ENCODE measurements at regions not wholly inside any gene's neighbourhood (a gene's known extent, or its start where the extent isn't known, plus 50 kb on each side); places are given as distances from the start of the nearest gene placed in this dataset.
"Not testable (repeated sequence)": the region's sequence is repeated elsewhere in the genome, so short reads cannot be mapped to it uniquely, and the experiment has no call there.

DNA sequence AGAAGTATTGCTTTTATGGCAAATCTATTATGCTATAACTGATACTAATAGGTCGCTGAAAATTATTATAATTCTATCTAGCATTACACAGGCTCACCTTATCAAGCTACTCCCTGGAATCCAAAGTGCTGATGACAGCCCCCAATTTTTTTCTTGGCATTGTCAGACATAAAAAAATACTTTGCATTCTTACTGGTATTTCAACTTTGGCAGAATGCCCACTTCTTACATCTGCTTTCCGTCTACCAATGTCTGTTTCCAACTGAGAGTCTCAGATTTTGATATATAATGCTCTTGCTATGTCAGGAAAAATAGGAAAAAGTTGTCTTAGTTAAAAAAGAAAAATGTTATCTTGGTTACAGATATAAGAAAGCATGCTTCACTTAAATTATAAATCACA is 615.4 kb downstream of the C12orf50 start:
- DNase-seq (ENCODE audit: low read depth) = no peak

DNA sequence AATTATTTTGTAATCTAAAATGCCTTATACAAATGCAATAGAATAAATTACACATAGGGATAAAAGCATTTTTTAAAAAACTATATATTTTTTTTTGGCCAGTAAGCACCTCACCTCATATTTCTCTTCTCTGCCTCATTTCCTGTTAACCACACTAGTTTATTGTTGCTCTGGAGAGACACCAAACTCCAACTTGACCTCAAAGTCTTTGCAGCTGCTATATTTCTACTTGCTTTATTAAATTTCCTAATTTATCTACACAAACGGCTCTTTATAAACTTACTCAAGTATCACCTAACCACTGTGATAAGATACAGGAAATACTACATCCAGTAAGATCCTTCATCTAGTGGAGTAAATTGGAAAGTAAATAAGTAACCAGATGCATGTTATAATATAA is 622.3 kb downstream of the C12orf50 start:
- DNase-seq (ENCODE audit: low read depth) = no peak

DNA sequence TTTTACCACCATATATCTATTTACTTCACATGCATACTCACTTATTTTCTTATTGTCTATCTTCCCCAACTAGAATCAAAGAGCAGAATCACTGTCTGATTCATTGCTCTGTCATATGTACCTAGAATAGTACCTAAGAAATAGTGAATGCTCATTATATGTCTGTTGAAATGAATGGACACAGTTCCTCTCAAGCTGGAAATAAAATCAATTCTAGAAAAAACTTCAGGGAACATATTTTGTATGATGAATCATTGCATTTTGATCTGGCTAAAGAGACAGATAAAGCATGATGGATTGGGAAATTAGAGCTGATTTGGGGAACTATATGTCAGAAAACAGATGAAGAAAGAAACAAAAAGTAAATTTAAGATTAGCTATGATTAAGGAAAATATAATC is 623.3 kb downstream of the C12orf50 start:
- DNase-seq (ENCODE audit: low read depth) = no peak

DNA sequence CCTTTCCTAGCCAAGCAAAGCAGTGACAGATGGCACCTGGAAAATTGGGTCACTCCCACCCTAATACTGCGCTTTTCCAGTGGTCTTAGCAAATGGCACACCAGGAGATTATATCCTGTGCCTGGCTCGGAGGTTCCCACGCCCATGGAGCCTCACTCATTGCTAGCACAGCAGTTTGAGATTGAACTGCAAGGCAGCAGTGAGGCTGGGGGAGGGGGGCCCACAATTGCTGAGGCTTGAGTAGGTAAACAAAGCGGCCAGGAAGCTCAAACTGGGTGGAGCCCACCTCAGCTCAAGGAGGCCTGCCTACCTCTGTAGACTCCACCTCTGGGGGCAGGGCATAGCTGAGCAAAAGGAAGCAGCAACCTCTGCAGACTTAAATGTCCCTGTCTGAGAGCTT is 635.0 kb downstream of the C12orf50 start:
- DNase-seq (ENCODE audit: low read depth) = not testable (repeated sequence)

DNA sequence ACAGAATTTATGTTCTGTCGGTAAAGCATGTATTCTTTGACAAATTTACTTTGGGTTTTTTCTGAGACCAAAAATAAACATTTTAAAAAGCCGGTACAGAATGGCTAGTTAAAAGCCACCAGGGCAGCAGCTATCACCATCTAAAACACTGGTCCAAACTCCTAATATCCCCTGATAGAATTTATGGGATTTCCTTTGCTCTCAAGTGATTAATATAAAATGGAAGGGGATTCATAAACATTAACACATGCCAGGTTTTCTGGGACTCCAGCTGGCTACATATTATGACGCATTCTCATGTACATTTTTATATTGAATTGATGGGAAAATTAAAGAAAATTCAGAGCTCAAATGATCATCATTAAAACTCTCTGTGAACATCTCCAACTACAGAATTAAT is 640.8 kb downstream of the C12orf50 start:
- DNase-seq (ENCODE audit: low read depth) = no peak

DNA sequence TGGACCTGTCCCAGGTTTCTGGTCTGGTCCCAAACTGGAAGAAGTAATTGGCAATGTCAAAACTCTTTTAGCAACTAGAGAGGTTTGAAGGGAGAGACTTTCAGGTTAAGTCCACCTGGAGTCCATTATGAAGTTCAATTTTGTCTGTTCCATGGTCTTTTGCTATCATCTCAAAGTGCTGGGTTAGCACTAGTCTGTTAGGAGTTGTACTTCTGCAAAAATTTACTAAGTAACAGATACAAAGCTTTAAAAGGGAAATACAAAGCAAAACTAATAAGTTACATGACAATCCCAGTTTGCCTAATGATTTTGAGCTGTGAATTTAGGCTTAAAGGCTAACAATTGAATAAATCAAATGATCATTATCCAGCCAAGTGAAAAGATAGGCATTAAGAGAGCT is 643.9 kb downstream of the C12orf50 start:
- no peak for DNase-seq (ENCODE audit: low read depth)

DNA sequence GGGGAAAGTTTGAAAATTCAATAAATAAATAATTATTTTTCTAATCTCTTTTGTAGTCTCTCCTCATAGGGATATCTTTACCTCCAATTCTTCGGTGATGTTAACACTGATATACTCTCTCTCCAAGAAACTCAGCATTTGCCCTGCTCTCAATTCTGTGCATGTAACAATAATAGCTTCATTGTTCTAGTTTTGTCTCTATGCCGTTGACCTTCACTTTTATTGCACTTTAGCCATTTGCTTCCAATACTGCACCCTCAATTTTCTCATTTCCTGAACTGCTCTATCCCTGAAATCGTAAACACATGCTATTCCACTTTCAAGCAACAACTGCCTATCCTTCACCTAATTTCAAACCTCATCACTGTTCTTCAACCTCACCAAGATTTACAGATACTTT is 645.0 kb downstream of the C12orf50 start:
- DNase-seq (ENCODE audit: low read depth) = no peak

DNA sequence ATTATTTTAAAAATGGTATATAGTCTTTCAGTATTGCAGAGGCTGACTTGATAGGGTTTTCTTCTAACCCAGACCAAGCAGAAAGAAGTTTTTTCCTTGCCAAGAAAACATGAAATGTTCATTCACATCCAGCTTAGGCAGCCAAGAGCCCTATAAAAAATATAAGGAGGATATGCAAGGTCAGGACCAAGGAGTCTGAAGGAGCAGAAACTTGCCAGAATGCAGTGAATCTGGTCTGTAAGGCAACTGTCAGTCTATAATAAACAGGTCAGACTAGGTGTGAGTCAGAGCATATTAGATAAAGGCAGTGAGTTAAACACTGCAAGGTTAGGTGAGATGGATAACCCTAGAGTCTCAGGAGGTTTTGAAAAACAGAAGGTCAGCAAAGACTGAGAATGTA is 645.5 kb downstream of the C12orf50 start:
- DNase-seq (ENCODE audit: low read depth) = no peak

DNA sequence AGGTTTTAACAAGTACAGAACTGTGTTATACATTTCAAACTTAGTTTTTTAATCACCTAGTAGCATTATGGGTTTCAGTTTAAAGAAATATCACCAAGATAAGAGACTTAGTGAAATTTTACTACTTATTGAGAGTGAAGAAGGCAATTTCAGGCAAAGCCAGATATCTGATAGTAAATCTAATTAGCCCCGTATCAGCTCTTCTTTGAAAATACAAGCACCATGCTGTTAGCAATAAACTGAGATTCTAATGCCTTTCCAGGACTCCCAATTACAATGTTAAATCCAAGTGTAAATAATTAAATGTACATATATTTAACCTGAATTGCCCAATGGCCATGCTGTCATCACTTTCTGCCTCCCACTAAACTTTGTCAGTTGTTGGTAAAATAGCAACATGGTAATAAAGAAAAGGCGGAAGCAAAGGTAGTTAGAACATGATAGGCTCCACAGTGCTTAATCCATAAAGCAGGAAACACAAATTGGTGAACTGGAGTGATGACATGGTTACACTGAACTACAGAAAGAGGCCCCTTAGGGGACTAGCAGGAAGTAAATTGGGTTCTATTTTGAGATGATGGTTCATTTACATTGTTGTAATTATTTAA is 646.1 kb downstream of the C12orf50 start:
- DNase-seq (ENCODE audit: low read depth) = no peak

DNA sequence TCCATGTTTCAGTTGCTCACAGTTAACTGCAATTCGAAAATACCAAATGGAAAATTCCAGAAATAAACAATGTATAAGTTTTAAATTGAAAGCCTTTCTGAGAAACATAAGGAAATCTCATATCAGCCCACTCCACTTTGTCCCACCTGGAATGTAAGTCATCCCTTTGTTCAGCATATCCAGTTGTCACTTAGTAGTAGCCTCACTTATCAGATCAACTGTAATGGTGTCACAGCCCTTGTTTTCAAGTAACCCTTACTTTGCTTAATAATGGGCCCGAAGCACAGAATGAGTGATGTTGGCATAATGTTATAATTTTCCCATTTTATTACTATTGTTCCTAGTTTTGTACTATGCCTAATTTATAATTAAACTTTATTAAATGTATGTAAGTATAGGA is 646.8 kb downstream of the C12orf50 start:
- no peak for DNase-seq (ENCODE audit: low read depth)

DNA sequence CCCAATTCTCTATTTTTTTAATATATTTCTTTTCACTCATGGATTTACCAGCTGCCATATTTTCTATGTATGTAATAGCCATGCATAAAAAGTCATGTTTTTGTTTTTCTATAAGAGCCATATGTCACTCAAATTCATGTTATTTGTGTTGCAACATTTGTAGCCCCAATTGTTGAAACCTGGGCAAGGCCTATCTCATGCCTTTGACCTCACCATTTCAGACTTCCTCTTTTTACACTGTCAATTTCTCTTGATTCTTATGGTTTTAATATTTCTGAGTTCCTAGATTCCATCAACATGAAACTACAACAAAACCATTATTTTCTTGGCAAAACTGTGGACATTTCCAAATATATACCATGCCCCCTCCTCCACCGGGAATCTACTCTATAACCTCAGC is 647.5 kb downstream of the C12orf50 start:
- no peak for DNase-seq (ENCODE audit: low read depth)

DNA sequence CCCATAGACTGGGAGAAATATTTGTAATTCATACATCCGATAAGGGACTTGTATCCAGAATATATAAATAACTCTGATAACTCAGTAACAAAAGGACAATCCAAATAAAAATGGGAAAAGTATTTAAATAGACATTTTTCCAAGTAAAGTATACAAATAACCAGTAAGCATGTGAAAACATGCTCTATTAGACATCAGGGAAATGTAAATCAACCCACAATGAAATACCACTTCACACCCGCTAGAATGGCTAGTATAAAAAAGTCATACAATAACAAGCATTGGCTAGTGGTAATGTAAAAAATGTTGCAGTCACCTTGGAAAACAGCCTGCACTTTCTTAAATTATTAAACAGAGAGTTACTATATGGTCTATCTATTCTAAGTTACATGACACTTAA is 650.7 kb downstream of the C12orf50 start:
- no peak for DNase-seq (ENCODE audit: low read depth)

DNA sequence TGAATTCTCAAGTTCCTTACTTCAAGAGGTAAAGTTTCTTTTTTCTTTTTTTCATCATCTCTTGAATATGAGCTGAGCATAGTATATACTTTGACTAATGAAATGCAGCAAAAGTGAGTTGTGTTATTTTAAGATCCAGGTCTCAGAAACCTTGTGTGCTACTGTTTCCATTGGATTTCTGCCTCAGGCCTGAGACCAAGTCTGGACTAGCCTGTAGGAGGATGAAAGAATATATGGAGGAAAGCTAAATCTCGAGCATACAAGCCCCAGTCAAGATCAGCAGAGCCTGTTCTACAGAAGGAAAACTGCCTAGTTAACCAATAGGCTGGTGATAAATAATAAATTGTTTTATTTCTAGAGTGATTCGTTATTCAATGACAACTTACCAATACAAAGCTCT is 652.5 kb downstream of the C12orf50 start:
- no peak for DNase-seq (ENCODE audit: low read depth)

DNA sequence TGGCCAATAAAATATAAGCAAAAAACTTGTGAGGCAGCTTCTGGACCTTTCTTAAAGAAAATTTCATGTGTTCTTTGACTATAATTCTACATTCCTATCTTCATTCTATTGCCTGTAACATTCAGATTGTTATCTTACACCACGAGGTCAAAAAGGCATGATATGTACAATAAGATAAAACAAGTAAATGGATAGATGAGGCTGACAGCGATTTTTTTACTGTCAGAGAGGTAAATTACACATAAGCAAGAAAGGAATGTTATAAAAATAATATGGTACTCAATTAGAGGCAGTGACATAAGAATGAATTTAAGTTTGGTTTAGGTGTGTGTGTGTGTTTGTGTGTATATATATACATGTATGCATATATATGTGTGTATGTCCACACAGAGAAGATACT is 660.0 kb downstream of the C12orf50 start:
- no peak for DNase-seq (ENCODE audit: low read depth)

DNA sequence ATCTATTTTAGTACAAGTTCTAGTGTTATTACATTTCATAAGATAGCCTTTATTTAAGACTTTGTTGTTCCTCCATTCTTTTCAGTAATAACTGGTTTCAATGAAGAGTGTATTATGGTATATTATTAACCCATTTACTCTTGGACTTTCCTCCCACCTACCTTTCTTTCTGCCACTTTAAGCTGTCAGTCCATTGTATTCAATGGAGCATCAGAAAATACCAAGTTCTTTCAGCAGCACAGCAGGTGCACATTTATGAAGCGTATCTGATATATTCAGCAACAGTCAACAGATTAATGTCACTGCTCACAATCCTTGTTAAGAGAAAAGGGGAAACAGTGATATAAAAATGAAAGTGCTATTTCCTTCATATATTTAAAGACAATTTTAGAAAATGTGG is 660.9 kb downstream of the C12orf50 start:
- DNase-seq (ENCODE audit: low read depth) = no peak

DNA sequence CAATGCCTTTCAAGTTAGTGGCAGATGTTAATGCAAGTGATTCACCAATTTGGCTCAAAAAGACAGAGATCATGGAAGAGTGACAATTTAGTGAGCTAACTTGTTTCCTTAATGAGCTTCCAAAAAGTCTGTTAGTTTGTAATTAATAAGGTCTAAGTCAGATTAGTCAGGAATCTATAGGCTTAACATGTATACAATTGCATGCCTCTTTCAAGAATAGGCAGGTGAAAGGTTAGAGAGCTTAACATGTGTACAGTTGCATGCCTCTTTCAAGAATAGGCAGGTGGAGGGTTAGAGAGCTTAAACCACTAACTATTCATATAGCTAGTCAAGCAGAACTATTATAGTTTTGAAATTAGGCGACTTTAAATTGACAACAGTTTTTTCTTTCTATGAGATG is 663.8 kb downstream of the C12orf50 start:
- no peak for DNase-seq (ENCODE audit: low read depth)

DNA sequence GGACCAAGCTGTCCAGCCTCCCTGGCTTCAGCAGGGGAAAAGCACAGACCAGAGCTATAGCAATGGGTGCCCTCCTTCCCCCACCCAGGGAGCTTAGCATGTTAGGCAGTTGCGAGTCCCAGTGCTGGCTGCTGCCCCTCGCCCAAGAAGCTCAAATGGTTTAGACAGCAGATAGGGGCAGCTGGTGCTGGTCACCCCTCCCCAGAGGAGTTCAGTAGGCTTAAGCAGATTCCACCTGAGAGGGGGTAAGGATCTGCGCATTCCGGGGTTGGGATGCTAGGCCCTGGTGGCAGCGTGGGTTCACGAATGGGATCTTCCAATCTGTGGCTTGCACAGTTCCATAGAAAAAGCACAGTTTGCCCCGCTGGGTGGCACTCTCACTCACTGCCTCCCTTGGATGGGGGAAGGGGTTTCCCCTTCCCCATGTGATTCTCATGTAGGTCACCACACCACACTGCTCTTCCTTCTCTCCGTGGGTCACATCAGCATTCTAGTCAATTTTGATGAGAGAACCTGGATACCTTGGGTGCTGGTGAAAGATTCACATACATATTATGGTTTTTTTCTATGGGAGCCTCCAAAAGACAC is 665.6 kb downstream of the C12orf50 start:
- no peak for DNase-seq (ENCODE audit: low read depth)

DNA sequence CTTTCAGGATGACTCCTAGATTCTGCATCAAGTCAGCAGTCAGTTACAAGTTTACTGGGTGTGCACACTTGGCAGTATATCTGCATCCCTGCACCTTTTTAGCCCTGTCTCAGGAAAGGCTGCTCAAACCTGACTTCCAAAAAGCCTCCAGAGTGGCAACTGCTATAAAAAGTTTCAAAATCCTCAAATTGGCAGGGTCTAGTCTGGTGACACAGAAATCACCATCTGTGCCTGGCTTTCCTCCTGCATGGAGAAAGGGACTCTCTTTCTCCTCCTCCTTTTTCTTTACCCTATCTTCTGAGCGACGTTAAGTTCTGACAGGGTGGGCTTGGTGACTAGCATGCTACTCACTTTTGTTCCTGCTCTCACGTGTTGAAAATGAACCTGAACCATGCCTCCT is 679.5 kb downstream of the C12orf50 start:
- no peak for DNase-seq (ENCODE audit: low read depth)

DNA sequence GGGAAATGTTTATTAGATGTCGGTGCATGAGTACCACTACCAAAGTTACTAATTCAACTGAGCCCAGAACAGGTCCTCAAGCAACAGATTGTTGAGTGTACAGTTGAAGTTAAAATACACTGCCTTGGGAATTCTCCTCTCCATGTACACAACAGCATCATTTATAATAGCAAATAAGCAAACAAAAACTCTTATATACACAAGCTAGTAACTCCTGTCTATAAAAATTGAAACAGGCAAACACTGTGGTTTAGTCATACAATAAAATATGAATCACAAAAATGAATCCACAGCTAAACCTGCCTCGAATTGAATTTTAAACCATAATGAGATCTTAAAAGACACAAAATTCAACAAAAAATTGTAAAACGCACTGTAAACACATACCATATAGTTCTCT is 681.1 kb downstream of the C12orf50 start:
- no peak for DNase-seq (ENCODE audit: low read depth)

DNA sequence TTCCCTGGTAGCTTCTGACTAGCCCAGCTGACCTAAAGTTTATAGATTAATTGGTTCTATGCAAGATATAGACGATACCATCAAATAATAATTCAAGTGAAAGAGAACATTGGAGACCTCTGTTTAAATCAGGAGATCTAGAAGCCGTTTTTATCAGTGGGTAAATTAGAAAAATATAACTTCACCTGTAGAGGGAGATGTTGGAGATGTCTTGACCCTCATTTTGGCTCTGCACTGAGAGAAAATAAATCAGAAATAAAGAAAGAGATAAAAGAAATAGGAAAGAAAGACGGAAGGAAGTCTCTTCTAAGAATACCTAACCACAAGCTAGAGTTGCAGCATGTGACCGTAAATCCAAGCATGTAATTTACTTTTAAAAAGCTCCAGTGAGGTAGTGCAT is 684.5 kb downstream of the C12orf50 start:
- DNase-seq (ENCODE audit: low read depth) = no peak

DNA sequence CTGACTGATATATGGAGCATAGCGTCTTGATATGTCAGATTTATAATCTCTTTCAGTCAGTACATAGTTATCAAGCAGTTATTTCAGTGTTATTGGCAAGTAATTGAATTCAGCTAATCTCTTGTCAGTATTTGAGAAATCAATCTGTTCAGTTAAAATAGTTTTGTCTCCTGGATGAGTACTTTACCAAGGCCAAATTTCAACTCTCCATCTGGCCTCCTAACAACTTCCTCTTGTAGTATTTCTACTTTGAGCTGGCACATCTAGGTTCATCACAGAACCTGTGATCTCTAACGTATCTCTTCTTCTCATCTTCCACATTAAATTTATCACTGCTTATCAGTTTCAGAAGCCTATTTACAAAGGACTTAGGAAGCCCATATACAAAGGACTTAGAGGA is 690.5 kb downstream of the C12orf50 start:
- DNase-seq (ENCODE audit: low read depth) = no peak

DNA sequence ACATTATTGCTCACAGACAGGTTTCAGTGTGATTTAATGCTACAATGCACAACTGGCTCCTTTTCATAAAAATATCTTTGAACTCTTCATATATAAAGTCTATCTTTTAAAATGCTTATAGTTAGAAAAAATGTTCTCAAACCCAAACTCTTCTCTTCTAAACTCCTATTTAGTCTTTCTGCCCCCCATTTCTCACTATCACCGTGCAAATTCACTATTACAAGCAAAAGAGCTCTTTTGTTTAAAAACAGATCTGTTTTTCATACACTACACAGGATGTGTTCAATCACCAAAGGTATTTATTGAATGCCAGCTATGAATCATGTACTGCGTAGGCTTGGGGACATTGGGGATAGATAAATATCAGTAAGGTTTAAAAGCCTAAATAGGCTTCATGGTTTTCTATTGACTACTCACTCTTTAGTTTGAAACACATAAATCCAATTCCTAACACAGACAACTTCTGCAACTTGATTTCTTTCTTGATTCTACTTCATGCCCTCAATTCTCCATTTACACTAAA is 692.3 kb downstream of the C12orf50 start:
- DNase-seq (ENCODE audit: low read depth) = no peak

DNA sequence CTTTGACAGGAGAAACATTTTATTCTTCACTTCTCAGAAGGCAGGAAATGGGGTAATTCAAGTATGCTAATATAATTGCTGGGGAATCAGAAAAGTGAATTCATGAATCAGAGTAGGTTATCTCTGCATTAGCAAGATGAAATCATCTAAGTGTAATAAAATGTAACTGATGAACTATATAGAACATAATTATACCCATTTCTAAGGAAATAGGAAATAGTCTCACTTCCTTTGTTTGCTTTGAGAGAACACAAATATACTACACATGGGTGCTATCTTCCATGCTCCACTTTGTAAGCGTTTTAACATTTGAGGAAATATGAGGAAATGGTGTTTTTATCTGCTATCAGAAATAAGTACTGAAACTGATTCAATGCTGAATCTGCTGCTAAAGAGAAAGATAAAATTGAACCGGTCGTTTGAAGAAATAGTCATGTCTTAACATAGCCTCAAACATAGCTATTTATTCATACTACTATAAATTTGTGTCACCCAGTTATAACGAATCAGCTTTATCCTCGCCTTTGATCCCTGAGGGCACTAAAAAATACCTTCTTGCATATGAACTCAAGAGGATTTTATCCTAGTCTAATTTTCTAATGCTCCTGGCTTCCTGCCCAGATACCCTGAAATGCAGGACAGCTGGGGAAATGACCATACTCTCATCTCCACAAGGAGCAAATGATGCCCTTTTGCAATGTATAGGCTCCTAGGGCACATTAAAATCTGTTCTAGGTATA is 696.0 kb downstream of the C12orf50 start:
- DNase-seq (ENCODE audit: low read depth) = no peak

All from CMK (cell line).